ENCODE measurements at regions not wholly inside any gene's neighbourhood (a gene's known extent, or its start where the extent isn't known, plus 50 kb on each side); places are given as distances from the start of the nearest gene placed in this dataset.
"Not testable (repeated sequence)": the region's sequence is repeated elsewhere in the genome, so short reads cannot be mapped to it uniquely, and the experiment has no call there.

DNA sequence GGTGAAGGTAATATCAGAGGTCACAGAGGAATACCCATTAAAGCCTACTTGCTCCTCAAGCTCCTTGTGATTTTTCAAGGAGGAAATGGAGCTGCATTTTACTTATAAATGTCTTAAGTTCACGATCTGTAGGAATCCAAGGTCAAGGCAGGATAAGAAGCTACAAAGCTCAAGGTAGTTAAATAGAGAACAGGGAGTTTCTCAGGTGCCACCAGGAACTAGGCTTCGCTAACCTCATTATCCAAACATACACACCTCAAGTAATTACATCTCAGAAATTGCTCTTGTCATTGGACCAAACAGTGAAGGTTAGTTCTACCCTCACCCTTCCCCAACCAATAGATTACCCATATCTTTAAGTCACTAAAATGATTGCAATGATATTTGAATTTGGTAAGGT is 317.4 kb upstream of the HNRNPA3 start:
- intact Hi-C loops (cut with DNase I): no loop called here
- Histone ChIP-seq H3K36me3 (ENCODE audit: control insufficient read depth in 2 of 3, insufficient read depth in 3 of 3, low read length in 3 of 3) (no peaks in the 10 kb centered on the region), H3K4me3 (ENCODE audit: low read length in 3 of 3) (no peak overlapping the region), H3K4me1 (ENCODE audit: control insufficient read depth in 2 of 3, insufficient read depth in 2 of 3, low read depth in 1 of 3, low read length in 3 of 3) (no peaks in the 10 kb centered on the region), H3K9ac (ENCODE audit: low read length in 3 of 3) (no peak overlapping the region), H3K27ac (ENCODE audit: low read depth in 2 of 2, low read length in 2 of 2) (no peak overlapping the region), H3K9me3 (ENCODE audit: control insufficient read depth in 2 of 3, insufficient read depth in 1 of 3, low read length in 3 of 3) (no peaks in the 10 kb centered on the region), H3K27me3 (ENCODE audit: control insufficient read depth, insufficient read depth, low read length) (no peaks in the 10 kb centered on the region)
- FAIRE-seq (no peak), DNase-seq (no peak)
- TF ChIP-seq, protein P1, sequence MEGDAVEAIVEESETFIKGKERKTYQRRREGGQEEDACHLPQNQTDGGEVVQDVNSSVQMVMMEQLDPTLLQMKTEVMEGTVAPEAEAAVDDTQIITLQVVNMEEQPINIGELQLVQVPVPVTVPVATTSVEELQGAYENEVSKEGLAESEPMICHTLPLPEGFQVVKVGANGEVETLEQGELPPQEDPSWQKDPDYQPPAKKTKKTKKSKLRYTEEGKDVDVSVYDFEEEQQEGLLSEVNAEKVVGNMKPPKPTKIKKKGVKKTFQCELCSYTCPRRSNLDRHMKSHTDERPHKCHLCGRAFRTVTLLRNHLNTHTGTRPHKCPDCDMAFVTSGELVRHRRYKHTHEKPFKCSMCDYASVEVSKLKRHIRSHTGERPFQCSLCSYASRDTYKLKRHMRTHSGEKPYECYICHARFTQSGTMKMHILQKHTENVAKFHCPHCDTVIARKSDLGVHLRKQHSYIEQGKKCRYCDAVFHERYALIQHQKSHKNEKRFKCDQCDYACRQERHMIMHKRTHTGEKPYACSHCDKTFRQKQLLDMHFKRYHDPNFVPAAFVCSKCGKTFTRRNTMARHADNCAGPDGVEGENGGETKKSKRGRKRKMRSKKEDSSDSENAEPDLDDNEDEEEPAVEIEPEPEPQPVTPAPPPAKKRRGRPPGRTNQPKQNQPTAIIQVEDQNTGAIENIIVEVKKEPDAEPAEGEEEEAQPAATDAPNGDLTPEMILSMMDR (IDR thresholded peaks at IDR 0.05; ENCODE audit: borderline replicate concordance, extremely low read depth, insufficient read depth): no peak

- DNase-seq (no peak), FAIRE-seq (no peak)
- intact Hi-C loops (cut with DNase I): no loop called here
- H3K36me3 ChIP-seq (ENCODE audit: control insufficient read depth in 2 of 3, insufficient read depth in 3 of 3, low read length in 3 of 3): no peaks in the 10 kb centered on the region
- H3K27me3 ChIP-seq (ENCODE audit: control insufficient read depth, insufficient read depth, low read length): no peaks in the 10 kb centered on the region
- H3K9me3 ChIP-seq (ENCODE audit: control insufficient read depth in 2 of 3, insufficient read depth in 1 of 3, low read length in 3 of 3): no peaks in the 10 kb centered on the region
- no peaks in the 10 kb centered on the region for H3K4me1 ChIP-seq (ENCODE audit: control insufficient read depth in 2 of 3, insufficient read depth in 2 of 3, low read depth in 1 of 3, low read length in 3 of 3)
- TF ChIP-seq, protein P1 (IDR thresholded peaks at IDR 0.05; ENCODE audit: borderline replicate concordance, extremely low read depth, insufficient read depth): no peak
- no peak overlapping the region for H3K27ac ChIP-seq (ENCODE audit: low read depth in 2 of 2, low read length in 2 of 2)
- no peak overlapping the region for H3K4me3 ChIP-seq (ENCODE audit: low read length in 3 of 3)
- H3K9ac ChIP-seq (ENCODE audit: low read length in 3 of 3): no peak overlapping the region
Measured at GRCh38 chr2:176902454-176902853, 310.1 kb upstream of the HNRNPA3 start.

- H3K36me3 ChIP-seq (ENCODE audit: control insufficient read depth in 2 of 3, insufficient read depth in 3 of 3, low read length in 3 of 3); H3K4me3 ChIP-seq (ENCODE audit: low read length in 3 of 3); H3K9ac ChIP-seq (ENCODE audit: low read length in 3 of 3); H3K4me1 ChIP-seq (ENCODE audit: control insufficient read depth in 2 of 3, insufficient read depth in 2 of 3, low read depth in 1 of 3, low read length in 3 of 3); intact Hi-C loops (cut with DNase I); FAIRE-seq; DNase-seq; H3K27ac ChIP-seq (ENCODE audit: low read depth in 2 of 2, low read length in 2 of 2); H3K27me3 ChIP-seq (ENCODE audit: control insufficient read depth, insufficient read depth, low read length); H3K9me3 ChIP-seq (ENCODE audit: control insufficient read depth in 2 of 3, insufficient read depth in 1 of 3, low read length in 3 of 3): not testable (repeated sequence)
Measured at GRCh38 chr2:176904053-176904452, 308.5 kb upstream of the HNRNPA3 start.

- Histone ChIP-seq H3K27me3 (ENCODE audit: control insufficient read depth, insufficient read depth, low read length) (no peaks in the 10 kb centered on the region), H3K9me3 (ENCODE audit: control insufficient read depth in 2 of 3, insufficient read depth in 1 of 3, low read length in 3 of 3) (no peaks in the 10 kb centered on the region), H3K4me3 (ENCODE audit: low read length in 3 of 3) (no peak overlapping the region), H3K36me3 (ENCODE audit: control insufficient read depth in 2 of 3, insufficient read depth in 3 of 3, low read length in 3 of 3) (no peaks in the 10 kb centered on the region), H3K27ac (ENCODE audit: low read depth in 2 of 2, low read length in 2 of 2) (no peak overlapping the region), H3K9ac (ENCODE audit: low read length in 3 of 3) (no peak overlapping the region), H3K4me1 (ENCODE audit: control insufficient read depth in 2 of 3, insufficient read depth in 2 of 3, low read depth in 1 of 3, low read length in 3 of 3) (no peaks in the 10 kb centered on the region)
- intact Hi-C loops (cut with DNase I): no loop called here
- TF ChIP-seq, protein P1 (IDR thresholded peaks at IDR 0.05; ENCODE audit: borderline replicate concordance, extremely low read depth, insufficient read depth): no peak
- peak in 2 of 5 donors; percentile 25 to 28 for DNase-seq
- no peak for FAIRE-seq
Measured at GRCh38 chr2:176907341-176907740, 305.3 kb upstream of the HNRNPA3 start.
